Pulmonary artery endothelial cell (primary cell): ENCODE measurements at regions not wholly inside any gene's neighbourhood (a gene's known extent, or its start where the extent isn't known, plus 50 kb on each side); places are given as distances from the start of the nearest gene placed in this dataset.
"Not testable (repeated sequence)": the region's sequence is repeated elsewhere in the genome, so short reads cannot be mapped to it uniquely, and the experiment has no call there.

Experiments
- DNase-seq: peaks from one replicate; pipeline ENCODE4 v3.0.0-alpha.2; 2011; ENCODE audit warnings: low read depth, low spot score

DNA sequence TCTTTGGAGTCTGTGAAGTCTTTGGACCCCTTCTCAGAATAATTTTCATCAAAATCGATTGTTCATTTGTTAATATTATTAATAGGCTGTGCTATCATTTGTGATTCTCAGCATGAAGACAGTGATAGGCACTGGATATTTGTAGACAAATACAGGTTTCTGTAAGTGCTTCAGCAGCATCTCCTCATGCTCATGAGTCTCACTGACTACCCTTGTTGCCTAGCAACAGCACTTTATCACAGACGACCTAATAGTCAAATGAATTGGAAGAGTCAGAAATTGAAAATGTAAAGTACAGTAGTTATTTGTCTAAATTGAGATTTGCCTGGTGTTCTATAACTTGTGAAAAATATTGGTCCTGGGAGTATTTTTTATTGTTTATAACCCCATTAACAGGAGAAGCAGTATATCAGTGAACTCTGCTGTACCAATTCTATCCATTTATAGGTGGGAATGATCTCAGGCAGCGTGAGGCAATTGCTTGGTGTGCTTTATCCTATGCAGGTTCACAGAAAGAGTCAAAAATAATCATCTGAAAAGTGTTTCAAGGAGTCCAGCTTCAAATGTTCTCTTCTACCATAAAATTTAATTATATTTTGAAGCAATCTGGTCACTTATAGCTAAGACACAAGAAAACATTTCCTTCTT is 684.6 kb downstream of the RFPL4B start:
- DNase-seq, result no peak

DNA sequence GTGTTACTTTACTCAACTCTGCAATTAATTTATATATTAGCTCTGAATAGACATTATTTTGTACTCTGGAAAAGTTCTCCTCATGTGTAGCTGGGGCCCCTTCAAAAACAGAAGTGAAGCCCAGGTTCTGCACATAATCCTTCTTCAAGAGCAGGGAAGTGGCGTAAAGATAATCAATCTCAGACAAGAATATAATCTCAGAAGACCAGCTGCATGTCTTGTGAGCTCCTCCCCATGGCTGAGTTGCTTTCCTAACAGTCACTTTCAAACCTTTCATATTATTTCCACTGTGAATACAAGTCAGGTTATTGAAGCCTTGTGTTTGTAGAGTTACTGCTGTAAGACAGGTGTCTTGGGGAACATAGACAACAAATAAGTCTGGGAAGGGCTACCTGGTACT is 691.9 kb downstream of the RFPL4B start:
- no peak for DNase-seq

DNA sequence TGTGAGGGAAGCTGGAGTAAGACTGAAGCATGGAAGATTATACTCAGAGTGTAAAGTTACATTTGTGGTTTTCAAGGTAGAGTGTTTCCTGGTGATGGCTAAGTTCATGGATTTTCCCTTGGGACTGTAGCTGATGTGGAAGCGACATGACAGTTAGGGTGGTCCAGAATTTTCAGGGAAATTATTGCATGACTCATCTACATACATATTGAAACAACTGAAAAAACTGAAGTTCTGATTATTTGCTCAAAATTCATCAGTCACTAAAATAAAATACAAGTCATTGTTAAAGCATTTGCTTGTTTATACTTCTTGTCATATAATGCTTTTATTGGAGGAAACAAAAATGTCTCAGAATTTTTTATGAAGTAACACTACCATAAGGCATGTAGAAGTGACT is 700.0 kb downstream of the RFPL4B start:
- DNase-seq, result no peak

DNA sequence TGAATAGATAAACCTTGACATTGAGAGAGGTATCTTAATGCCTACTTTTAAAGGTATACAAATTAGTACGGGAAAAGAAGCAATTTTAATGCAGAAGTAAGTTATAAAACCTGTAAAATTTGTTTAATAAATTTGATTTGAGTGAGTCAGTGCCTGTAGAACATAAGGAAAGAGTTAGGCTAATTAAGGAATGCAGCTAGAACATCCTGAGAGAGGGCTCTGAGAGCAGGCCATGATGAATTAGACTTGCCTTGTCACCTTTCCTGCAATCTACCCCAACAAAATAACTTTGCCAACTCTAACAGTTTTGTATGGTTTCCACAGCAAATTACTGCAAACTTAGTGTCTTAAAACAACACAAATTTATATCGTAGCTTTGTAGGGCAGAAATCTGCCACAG is 700.8 kb downstream of the RFPL4B start:
- DNase-seq, result no peak

DNA sequence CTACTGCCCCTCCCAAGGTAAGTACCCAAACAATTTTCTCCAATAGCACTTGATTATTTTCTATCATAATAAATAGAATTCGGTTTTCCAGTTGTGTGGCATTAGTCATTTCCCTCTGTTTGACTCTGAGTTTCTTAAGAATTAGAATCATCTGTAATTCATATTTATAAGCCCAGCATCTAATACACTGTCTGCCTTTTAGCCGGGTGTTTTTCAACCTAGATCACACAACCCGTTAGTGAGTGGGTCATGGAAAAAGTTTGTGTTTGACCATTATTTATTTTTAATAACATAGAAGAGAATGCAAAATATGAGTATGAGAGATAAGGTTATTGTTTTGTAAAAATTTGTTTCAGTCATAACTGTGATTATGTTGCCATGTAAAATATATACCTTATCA is 701.6 kb downstream of the RFPL4B start:
- DNase-seq, result no peak

DNA sequence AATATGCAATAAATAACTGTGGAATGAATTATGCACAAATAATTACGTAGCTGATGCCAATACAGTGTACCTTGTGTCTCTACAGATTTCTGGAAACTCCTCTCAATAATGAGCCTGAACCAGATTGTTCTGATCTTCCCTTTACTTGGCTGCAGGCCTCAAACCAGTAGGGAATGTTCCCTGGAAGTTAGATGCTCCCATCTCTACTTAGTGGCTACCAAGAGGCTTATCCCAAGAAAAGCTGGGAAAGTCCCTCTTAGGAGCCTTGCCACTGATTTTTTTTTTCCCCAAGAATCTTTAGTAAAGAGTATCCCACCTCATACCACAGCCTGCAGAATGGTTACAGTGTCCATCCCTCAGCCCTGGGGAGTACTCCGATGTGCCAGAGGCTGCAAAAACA is 702.1 kb downstream of the RFPL4B start:
- DNase-seq, result no peak

DNA sequence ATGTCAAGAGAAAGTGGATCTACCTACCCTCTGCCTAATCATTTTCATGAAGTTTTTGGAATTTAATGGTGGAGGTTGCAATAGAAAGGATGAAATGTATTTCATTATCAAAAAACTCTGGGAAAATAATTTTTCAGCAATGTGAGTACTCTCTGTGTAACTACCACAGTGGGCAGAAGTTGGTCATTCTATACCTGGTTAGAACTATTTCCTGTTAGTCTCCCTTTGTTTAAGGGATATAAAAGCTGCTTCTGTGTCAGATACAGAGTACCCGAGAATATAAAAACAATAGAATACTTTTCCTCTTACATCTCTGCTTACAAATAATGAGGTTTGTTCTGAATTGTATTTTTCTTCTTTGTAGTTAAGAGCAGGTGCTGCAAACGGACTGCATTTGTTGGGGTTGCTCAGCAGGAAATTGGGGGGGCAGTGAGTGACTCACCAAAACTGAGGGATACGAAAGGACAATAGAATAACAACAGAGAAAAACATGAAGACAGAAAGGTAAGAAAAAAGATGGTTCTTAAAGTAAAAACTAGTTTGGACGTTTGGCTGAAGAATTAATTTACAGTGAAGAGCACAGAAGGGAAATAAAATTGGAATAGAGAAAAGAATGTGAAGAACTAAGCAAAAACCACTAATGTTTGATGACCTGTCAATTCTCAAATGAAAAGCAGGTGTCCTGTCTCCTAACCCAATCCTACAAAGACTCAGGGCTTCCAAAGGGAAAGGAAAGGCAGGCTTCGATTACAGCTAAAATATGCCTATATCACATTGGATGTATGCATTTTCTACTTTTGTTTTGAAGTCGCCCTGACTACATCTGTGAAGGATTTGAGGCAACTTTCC is 703.1 kb downstream of the RFPL4B start:
- peak; percentile 70 for DNase-seq

DNA sequence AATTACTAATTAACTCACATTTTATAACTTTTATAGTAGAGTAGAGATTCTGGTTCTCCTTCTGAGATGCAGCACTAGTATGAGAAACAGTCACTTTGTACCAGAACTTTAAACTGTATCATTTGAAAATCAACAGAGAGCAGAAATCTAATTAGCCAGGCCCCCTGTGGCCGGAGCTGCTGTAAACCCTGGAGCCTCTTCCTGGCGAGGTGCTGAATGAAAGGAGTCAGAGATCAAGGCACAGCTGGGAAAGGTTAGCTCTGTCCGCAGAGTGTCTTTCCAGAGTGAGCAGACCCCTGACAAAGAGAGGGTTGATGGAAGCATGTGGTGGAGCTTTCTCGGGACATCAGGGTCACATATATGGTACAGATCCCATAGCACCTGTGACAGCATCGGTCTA is 703.8 kb downstream of the RFPL4B start:
- no peak for DNase-seq

DNA sequence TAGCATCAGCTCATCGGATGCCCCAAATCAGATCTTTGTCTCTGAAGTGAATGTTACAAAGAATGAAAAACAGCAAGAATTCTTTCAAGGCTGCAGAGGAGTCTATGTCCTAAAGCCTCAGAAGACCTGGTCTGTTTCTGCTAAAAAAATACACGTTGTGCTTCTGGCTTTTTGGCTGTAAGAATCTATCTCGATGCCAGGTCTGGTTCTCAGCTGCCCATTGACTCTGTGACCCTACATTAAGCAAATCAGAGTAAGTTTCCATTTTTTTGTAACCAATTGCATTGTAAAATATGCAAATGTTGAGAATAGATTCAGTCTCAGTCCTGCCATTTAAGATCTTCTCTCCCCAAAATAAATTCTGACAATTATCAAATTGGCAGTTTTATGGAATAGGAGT is 705.4 kb downstream of the RFPL4B start:
- no peak for DNase-seq

DNA sequence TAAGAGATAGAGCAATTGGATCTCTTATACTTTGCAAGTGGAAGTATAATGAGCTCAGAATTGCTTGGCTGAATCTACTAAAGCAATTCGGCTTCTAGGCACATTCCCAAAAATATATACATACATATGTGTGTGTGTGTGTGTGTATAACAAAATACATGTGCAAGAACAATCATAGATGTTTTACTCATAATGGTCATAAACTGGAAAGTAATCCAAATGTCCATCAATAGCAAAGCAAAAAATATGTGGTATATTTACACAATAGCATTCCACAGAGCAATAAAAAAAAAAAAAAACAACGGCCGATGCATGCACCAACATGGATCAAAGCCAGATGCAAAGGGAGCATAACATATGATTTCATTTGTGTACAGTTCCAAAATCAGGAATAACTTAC is 707.9 kb downstream of the RFPL4B start:
- no peak for DNase-seq

DNA sequence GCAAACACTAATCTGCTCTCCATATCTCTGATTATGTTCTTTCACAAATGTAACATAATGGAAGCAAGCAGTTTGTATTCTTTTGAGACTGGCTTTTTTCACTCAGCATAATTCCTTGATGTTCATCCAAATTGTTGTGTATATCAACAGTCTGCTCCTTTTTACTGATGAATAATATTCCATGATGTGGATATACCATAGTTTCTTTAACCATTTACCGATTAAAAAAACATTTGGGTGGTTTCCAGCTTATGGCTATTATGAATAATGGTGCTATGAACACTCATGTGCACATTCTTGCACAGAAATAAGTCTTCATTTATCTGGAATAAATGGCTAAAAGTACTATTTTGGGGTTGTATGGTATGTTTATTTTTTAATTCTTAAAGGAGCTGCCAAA is 708.9 kb downstream of the RFPL4B start:
- DNase-seq, result no peak

DNA sequence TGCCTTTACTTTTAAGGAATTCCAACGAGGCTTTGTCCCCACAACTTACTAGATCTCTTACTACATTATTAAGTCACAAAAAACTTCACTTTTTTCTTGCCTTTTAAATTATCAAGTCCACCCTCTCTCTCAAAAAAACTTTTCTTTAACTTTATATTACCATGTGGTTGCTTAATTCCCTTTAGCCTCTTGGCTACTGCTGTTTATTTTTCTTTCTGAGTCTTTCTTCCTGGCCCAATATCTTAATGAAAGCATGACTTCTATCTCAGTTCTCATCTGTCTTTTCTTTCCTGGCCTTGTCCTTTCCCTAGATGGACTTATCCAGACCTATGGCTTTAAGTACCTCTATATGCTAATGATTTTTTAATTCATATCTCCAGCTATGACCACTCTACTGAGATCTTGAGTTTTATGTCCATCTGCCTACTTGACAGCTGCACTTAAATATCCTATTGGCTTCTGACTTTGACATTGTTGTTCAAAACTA is 710.5 kb downstream of the RFPL4B start:
- DNase-seq, result no peak

DNA sequence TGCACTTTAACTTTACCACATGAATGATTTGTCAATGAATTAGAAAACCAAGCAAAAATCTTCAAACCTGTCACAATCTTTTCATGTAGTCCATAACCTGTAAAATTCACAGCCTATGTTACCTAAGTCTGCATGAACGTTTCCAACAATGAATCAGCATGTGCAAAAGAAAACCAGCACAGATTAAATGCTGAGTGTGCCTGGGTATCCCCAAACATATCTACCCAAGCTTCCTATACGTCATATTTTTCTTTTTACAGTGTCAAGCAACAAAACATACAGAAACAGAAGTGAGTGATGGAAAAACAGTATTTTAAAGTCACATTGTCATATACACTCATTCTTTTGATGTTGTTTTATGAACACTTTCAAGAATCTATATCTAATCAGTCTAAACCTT is 713.5 kb downstream of the RFPL4B start:
- DNase-seq, result no peak

DNA sequence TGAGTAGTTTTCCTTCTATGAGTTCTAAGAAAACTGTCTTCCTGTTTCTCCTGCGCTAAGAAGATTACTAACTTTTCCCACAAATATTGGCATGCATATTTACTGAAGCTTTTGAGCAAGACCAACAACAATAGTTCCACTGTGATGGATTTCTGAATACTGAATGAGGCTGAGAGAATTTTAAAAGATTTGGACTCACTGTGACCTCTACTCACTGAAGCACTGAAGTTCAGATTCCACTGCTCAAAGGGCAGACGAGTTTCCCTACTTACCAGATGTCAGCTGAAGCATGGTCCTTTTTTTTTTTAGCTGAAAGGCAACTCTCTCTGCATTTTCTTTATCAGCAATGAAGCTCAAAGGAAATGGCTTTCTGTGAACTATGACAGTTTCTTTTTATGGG is 718.5 kb downstream of the RFPL4B start:
- DNase-seq, result no peak

DNA sequence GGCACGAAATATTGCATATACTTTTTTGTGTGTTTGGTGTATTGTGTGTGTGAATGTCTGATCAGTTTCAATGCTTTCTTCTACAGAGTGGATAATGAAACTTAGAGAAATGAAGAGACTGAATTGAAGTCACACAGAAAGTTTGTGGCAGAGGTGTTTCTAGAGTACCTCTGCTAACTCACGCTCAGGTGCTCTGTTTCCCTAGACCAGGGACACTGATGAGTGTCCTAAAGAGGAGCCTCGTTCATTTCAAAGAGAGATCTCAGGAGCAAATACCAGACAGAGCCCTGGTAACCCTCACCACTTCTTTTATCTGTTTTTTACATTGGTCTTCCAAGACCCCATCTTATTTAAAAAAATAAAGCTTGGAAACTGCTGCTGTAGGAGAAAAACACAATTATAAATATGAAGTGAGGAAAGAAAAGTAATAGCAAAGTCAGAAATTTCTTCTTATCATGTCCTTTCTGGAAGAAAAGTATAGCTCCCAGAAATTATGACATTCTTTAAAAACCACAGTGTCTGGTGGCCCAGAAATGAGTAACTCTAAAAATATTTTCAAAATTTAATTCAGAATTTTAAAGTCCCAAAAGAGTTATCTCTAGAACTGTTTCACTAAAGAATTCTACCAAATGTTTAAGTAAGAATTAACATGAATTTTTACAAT is 720.6 kb downstream of the RFPL4B start:
- DNase-seq, result no peak

DNA sequence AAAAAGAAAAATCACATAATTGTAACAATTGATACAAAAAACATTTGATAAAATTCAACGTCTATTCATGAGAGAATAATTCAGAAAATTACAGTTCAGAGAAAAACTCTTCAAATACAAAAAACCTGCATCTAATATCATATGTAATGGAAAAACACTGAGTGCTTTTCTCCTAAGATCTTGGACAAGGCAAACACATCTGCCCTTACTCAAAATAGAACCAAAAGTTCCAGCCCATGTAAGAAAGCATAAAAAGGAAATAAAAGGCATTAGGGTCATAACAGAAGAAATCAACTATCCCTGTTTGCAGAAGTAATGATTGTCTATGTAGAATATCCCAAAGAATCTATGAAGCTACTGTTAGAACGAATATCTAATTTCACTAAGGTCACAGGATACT is 721.4 kb downstream of the RFPL4B start:
- no peak for DNase-seq

DNA sequence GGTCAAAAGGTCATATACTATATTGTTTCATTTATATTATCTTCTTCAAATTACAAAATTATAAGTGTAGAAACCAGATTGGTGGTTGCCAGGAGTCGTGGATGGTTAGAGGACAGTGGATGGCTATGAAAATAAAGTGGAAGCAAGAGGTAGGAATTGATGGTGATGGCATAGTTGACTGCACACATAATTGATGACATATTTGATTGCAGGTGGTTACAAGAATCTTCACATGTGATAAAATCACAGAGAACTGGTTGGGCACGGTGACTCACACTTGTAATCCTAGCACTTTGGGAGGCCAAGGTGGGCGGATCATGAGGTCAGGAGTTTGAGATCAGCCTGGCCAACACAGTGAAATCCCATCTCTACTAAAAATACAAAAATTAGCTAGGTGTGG is 723.6 kb downstream of the RFPL4B start:
- DNase-seq, result not testable (repeated sequence)

DNA sequence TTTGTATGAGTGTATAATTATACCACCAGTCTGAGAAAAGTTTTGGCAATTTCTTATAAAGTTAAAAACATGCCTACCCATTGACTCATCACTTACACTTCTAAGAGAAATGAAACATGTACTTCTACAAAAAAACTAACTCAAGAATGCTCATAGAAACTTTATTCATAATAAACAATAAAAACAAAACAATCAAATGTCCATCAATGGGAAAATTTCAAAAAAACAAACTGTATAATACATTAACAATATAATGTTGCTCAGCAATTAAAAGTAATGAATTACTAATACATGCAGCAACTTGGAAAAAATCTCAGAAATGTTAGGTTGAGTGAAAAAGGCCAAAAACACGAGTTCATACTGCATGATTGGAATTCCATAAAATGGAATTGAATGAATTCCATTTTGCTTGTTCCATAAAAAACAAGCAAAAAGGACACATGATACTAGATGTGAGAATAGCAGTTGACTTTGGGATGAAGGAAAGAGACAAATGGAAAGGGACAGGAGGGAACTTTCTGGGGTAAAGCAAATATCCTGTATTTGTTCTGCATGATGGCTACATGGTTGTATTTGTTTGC is 726.6 kb downstream of the RFPL4B start:
- no peak for DNase-seq

DNA sequence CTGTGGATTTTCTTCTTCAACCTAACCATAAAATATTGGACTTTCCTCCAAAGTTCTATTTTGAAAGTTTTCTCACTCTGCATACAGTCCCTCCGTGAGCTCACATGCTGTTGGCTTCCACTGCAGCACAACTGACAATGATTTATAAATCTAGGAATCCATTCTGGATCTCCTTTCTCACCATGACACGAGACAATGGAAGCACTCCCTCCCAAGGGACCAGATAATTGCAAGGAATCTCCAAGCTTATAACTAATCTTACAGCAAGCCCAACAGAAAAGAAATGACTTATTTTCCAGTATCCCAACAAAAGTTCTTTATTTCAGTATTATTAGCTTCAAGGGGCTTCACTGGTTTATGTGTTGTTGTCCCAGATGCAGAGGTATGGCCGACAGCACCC is 729.0 kb downstream of the RFPL4B start:
- DNase-seq, result no peak

DNA sequence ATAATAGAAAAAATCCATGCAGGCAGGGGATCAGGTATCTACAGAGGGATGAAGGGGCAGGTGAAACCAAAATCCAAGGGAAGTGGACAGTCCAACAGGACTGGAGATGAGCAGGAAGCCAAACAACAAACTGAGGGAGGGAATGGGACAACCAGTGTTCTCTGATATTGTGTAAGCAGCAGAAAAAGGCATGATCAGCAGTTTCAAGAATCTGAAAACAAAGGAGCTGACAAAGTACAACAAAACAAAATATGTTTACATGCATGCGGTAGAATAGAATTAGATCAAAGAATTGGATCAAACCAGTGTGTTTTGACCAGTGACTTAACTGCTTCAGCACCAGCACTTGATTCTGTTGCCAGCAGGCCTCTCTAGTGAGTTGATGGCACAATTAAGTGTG is 729.7 kb downstream of the RFPL4B start:
- DNase-seq, result no peak

DNA sequence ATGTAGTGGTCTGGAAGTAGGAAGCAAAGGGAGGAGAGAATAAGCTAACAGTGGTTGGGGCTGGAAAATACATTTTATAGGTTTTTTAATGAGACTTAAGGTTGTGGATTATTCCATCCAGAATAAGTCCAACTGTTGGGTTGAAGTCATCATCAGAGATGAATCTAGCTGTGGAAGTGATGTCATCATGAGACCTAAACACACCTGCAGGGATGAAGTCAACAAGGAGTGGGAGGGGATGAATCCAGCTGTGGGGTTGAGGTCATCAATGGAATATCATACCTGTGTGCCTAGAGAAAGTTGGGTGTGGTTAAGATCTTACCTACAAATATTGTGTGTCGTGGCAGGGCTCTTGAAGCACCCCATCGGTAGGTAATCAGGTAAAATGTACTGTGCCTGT is 730.7 kb downstream of the RFPL4B start:
- no peak for DNase-seq

DNA sequence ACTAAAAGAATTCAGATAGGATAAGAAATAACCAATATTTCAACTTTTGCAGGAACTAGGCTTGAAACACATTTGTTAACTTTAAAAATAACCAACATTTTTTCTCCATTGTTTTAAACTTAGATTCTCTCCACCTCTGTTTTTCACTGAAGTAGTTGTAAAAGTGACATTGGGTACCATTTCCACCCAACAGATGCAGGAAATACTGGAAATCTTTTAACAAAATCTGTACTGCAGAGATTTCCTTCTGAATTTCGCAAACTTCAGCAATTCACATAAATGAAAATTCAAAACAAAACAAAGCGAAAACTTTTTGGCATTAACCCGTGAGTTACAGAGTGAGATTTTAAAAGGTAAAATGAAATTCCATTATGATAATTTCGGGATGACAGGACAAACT is 731.7 kb downstream of the RFPL4B start:
- no peak for DNase-seq
